ENCODE measurements at regions not wholly inside any gene's neighbourhood (a gene's known extent, or its start where the extent isn't known, plus 50 kb on each side); places are given as distances from the start of the nearest gene placed in this dataset.

GRCh38 chr10:118808601-118809356, 54.0 kb upstream of the CACUL1 start:
- no peak for TF ChIP-seq CTCF (IDR thresholded peaks at IDR 0.05)
- TF ChIP-seq EP300 (IDR thresholded peaks at IDR 0.05) = no peak
- TF ChIP-seq POLR2A (IDR thresholded peaks at IDR 0.05) = no peak
